Retinal pigment epithelial cell (primary cell): ENCODE measurements at regions not wholly inside any gene's neighbourhood (a gene's known extent, or its start where the extent isn't known, plus 50 kb on each side); places are given as distances from the start of the nearest gene placed in this dataset.
"Not testable (repeated sequence)": the region's sequence is repeated elsewhere in the genome, so short reads cannot be mapped to it uniquely, and the experiment has no call there.

Experiments used
- DNase-seq: peaks from one replicate; pipeline ENCODE4 v3.0.0-alpha.2; 2010; ENCODE audit warnings: low read depth
- H3K4me3 ChIP-seq: 2 replicates; pipeline ENCODE4 v1.5.1; 2011; ENCODE audit warnings: mild to moderate bottlenecking, low read length, control low read depth, moderate library complexity
- CTCF ChIP-seq: conservative IDR thresholded peaks from 2 replicates; pipeline ENCODE4 v1.5.1; 2011; ENCODE audit warnings: low read depth, low read length, control low read depth, inconsistent platforms

GRCh38 chr16:64074706-64075105 is 1047.2 kb downstream of the CDH11 start:
- no peak for TF ChIP-seq CTCF

GRCh38 chr16:64072131-64072730 is 1049.6 kb downstream of the CDH11 start:
- H3K4me3 ChIP-seq, DNase-seq: not testable (repeated sequence)

More at GRCh38 chr16:64074706-64075105, 1047.2 kb downstream of the CDH11 start:
- no peak for DNase-seq
- no peak overlapping the region for H3K4me3 ChIP-seq

- TF ChIP-seq CTCF = no peak
- H3K4me3 ChIP-seq = no peak overlapping the region
- no peak for DNase-seq
These were observed 1056.3 kb downstream of the CDH11 start for GRCh38 chr16:64065523-64065922.

- no peak for TF ChIP-seq CTCF
- DNase-seq = no peak
- no peak overlapping the region for H3K4me3 ChIP-seq
These were observed 1060.2 kb downstream of the CDH11 start for GRCh38 chr16:64061621-64062020.

GRCh38 chr16:64060631-64061030 is 1061.2 kb downstream of the CDH11 start:
- TF ChIP-seq CTCF = no peak
- no peak for DNase-seq
- H3K4me3 ChIP-seq = no peak overlapping the region

GRCh38 chr16:64058685-64059084 is 1063.2 kb downstream of the CDH11 start:
- H3K4me3 ChIP-seq = no peak overlapping the region
- DNase-seq = no peak
- no peak for TF ChIP-seq CTCF

GRCh38 chr16:64051824-64052223 is 1070.0 kb downstream of the CDH11 start:
- no peak overlapping the region for H3K4me3 ChIP-seq
- peak; percentile 35 for TF ChIP-seq CTCF
- no peak for DNase-seq

GRCh38 chr16:64047878-64048277 is 1074.0 kb downstream of the CDH11 start:
- no peak for DNase-seq
- no peak overlapping the region for H3K4me3 ChIP-seq
- no peak for TF ChIP-seq CTCF
